ENCODE measurements at regions not wholly inside any gene's neighbourhood (a gene's known extent, or its start where the extent isn't known, plus 50 kb on each side); places are given as distances from the start of the nearest gene placed in this dataset.

- no peak overlapping the region for H3K9ac ChIP-seq
Observed at GRCh38 chr3:43870120-43870519, 179.4 kb downstream of the ABHD5 start.

GRCh38 chr3:43870844-43871626, 180.3 kb downstream of the ABHD5 start:
- H3K27me3 ChIP-seq = no peaks in the 10 kb centered on the region
- H4K20me1 ChIP-seq = no peaks in the 10 kb centered on the region
- H3K27ac ChIP-seq = no peak overlapping the region
- peaks cover 7 to 22% (median 15%) of the 10 kb centered on the region in 10 experiments; a peak in 19 of 20 replicates for H3K4me1 ChIP-seq
- no peak overlapping the region for H3K9ac ChIP-seq
- no peak overlapping the region for H3K4me3 ChIP-seq
- no peaks in the 10 kb centered on the region for H3K36me3 ChIP-seq
- H3K9me3 ChIP-seq (replicated peaks in 1 of 11) = peaks cover 0 to 5% (median 0%) of the 10 kb centered on the region in 11 experiments; a peak in 1 of 22 replicates
- no peak for TF ChIP-seq Cebpa-rat (IDR thresholded peaks at IDR 0.05)
- H3K4me2 ChIP-seq = no peak overlapping the region

More at GRCh38 chr3:43870120-43870519, 179.4 kb downstream of the ABHD5 start:
- no peaks in the 10 kb centered on the region for H4K20me1 ChIP-seq
- H3K9me3 ChIP-seq (replicated peaks in 1 of 11) = peaks cover 0 to 5% (median 0%) of the 10 kb centered on the region in 11 experiments; a peak in 1 of 22 replicates
- peaks cover 7 to 27% (median 15%) of the 10 kb centered on the region in 10 experiments; a peak in 19 of 20 replicates for H3K4me1 ChIP-seq
- no peaks in the 10 kb centered on the region for H3K27me3 ChIP-seq
- no peak overlapping the region for H3K4me3 ChIP-seq
- no peaks in the 10 kb centered on the region for H3K36me3 ChIP-seq
- no peak overlapping the region for H3K27ac ChIP-seq
- peak overlapping the region in 3 of 11 experiments; percentile 9 to 24 (median 18); a peak in 3 of 22 replicates for H3K4me2 ChIP-seq
- TF ChIP-seq Cebpa-rat (IDR thresholded peaks at IDR 0.05) = no peak

- H3K4me3 ChIP-seq = no peak overlapping the region
- peak overlapping the region in 9 of 11 experiments; percentile 5 to 60 (median 46); a peak in 11 of 22 replicates for H3K4me2 ChIP-seq
- H3K9me3 ChIP-seq (replicated peaks in 1 of 11) = peaks cover 0 to 5% (median 0%) of the 10 kb centered on the region in 11 experiments; a peak in 1 of 22 replicates
- H3K4me1 ChIP-seq = peaks cover 7 to 22% (median 13%) of the 10 kb centered on the region in 10 experiments; a peak in 19 of 20 replicates
- no peaks in the 10 kb centered on the region for H3K27me3 ChIP-seq
- H3K36me3 ChIP-seq = no peaks in the 10 kb centered on the region
- no peak for TF ChIP-seq Cebpa-rat (IDR thresholded peaks at IDR 0.05)
- H3K27ac ChIP-seq = peak overlapping the region in 2 of 11 experiments; percentile 44 to 58; a peak in 2 of 22 replicates
- H3K9ac ChIP-seq = no peak overlapping the region
- no peaks in the 10 kb centered on the region for H4K20me1 ChIP-seq
Observed at GRCh38 chr3:43871627-43872245, 181.0 kb downstream of the ABHD5 start.

- Histone ChIP-seq H3K4me1 (peaks cover 6 to 22% (median 12%) of the 10 kb centered on the region in 10 experiments; a peak in 16 of 20 replicates), H3K27ac (peak overlapping the region in 4 of 11 experiments; percentile 29 to 58 (median 39); a peak in 5 of 22 replicates), H3K4me3 (no peak overlapping the region), H3K9ac (no peak overlapping the region; a peak in 1 of 22 replicates), H4K20me1 (no peaks in the 10 kb centered on the region), H3K36me3 (no peaks in the 10 kb centered on the region), H3K9me3 (replicated peaks in 1 of 11) (peaks cover 0 to 5% (median 0%) of the 10 kb centered on the region in 11 experiments; a peak in 1 of 22 replicates), H3K27me3 (no peaks in the 10 kb centered on the region), H3K4me2 (peak overlapping the region; percentile 5 to 60 (median 43); a peak in 17 of 22 replicates)
- TF ChIP-seq Cebpa-rat (IDR thresholded peaks at IDR 0.05) = no peak
Observed at GRCh38 chr3:43872301-43872700, 181.6 kb downstream of the ABHD5 start.

GRCh38 chr3:43872901-43873300, 182.2 kb downstream of the ABHD5 start:
- no peaks in the 10 kb centered on the region for H3K27me3 ChIP-seq
- no peak for TF ChIP-seq Cebpa-rat (IDR thresholded peaks at IDR 0.05)
- no peak overlapping the region for H3K9ac ChIP-seq
- H4K20me1 ChIP-seq = no peaks in the 10 kb centered on the region
- H3K4me1 ChIP-seq = peaks cover 6 to 22% (median 12%) of the 10 kb centered on the region in 10 experiments; a peak in 16 of 20 replicates
- H3K4me2 ChIP-seq = peak overlapping the region in 8 of 11 experiments; percentile 5 to 60 (median 45); a peak in 13 of 22 replicates
- no peaks in the 10 kb centered on the region for H3K36me3 ChIP-seq
- H3K9me3 ChIP-seq (replicated peaks in 1 of 11) = peaks cover 0 to 5% (median 0%) of the 10 kb centered on the region in 11 experiments; a peak in 1 of 22 replicates
- no peak overlapping the region for H3K4me3 ChIP-seq
- peak overlapping the region in 4 of 11 experiments; percentile 29 to 58 (median 39); a peak in 4 of 22 replicates for H3K27ac ChIP-seq

GRCh38 chr3:43873723-43874122, 183.0 kb downstream of the ABHD5 start:
- Histone ChIP-seq H3K4me3 (no peak overlapping the region), H3K27me3 (no peaks in the 10 kb centered on the region), H3K4me2 (no peak overlapping the region), H3K27ac (no peak overlapping the region), H3K9ac (no peak overlapping the region), H3K9me3 (replicated peaks in 1 of 11) (peaks cover 0 to 5% (median 0%) of the 10 kb centered on the region in 11 experiments; a peak in 1 of 22 replicates), H3K36me3 (no peaks in the 10 kb centered on the region), H3K4me1 (peaks cover 6 to 22% (median 12%) of the 10 kb centered on the region in 10 experiments; a peak in 16 of 20 replicates), H4K20me1 (no peaks in the 10 kb centered on the region)
- TF ChIP-seq Cebpa-rat (IDR thresholded peaks at IDR 0.05) = no peak

GRCh38 chr3:43874290-43874689, 183.6 kb downstream of the ABHD5 start:
- no peak overlapping the region for H3K4me2 ChIP-seq
- H3K36me3 ChIP-seq = no peaks in the 10 kb centered on the region
- no peaks in the 10 kb centered on the region for H3K27me3 ChIP-seq
- no peak overlapping the region for H3K4me3 ChIP-seq
- peaks cover 0 to 5% (median 0%) of the 10 kb centered on the region in 11 experiments; a peak in 1 of 22 replicates for H3K9me3 ChIP-seq (replicated peaks in 1 of 11)
- peaks cover 6 to 22% (median 12%) of the 10 kb centered on the region in 10 experiments; a peak in 16 of 20 replicates for H3K4me1 ChIP-seq
- no peak for TF ChIP-seq Cebpa-rat (IDR thresholded peaks at IDR 0.05)
- no peak overlapping the region for H3K9ac ChIP-seq
- no peaks in the 10 kb centered on the region for H4K20me1 ChIP-seq
- no peak overlapping the region for H3K27ac ChIP-seq

- Histone ChIP-seq H3K27ac (no peak overlapping the region), H3K9me3 (replicated peaks in 1 of 11) (peaks cover 0 to 5% (median 0%) of the 10 kb centered on the region in 11 experiments; a peak in 1 of 22 replicates), H4K20me1 (no peaks in the 10 kb centered on the region), H3K9ac (no peak overlapping the region), H3K4me2 (no peak overlapping the region), H3K36me3 (no peaks in the 10 kb centered on the region), H3K27me3 (no peaks in the 10 kb centered on the region), H3K4me1 (peaks cover 6 to 22% (median 12%) of the 10 kb centered on the region in 10 experiments; a peak in 16 of 20 replicates), H3K4me3 (no peak overlapping the region)
- TF ChIP-seq Cebpa-rat (IDR thresholded peaks at IDR 0.05) = no peak
Observed at GRCh38 chr3:43874731-43875130, 184.0 kb downstream of the ABHD5 start.

GRCh38 chr3:43876648-43877047, 185.9 kb downstream of the ABHD5 start:
- Histone ChIP-seq H3K4me2 (no peak overlapping the region), H3K27ac (no peak overlapping the region), H3K27me3 (no peaks in the 10 kb centered on the region), H3K4me3 (no peak overlapping the region), H3K36me3 (no peaks in the 10 kb centered on the region), H3K9ac (no peak overlapping the region), H4K20me1 (no peaks in the 10 kb centered on the region), H3K9me3 (replicated peaks in 1 of 11) (peaks cover 0 to 5% (median 0%) of the 10 kb centered on the region in 11 experiments; a peak in 2 of 22 replicates), H3K4me1 (peaks cover 6 to 22% (median 11%) of the 10 kb centered on the region in 10 experiments; a peak in 16 of 20 replicates)
- no peak for TF ChIP-seq Cebpa-rat (IDR thresholded peaks at IDR 0.05)

All from BLaER1 treated with 17β-estradiol and CSF1 and Interleukin-3, amounts not matched to agents 10 nM and 100 nM (cell line).